Vagina (tissue), 2 donors: ENCODE measurements at regions not wholly inside any gene's neighbourhood (a gene's known extent, or its start where the extent isn't known, plus 50 kb on each side); places are given as distances from the start of the nearest gene placed in this dataset.

Source experiments
- POLR2A ChIP-seq, 2 donors: fragments of 450-650 bp; IDR thresholded peaks; one replicate each; pipeline ENCODE4 v1.6.1; 2017; ENCODE audit warnings: antibody characterized with exemption in 2 of 2, mild to moderate bottlenecking in 2 of 2, moderate library complexity in 2 of 2
- TF ChIP-seq, protein P1 (sequence below), 3 experiments: fragments of 450-650 bp in 2 of 3; fragments of 200-600 bp in 1 of 3; sonication (generic) in 1 of 3; IDR thresholded peaks; one replicate each; pipeline ENCODE4 v1.5.1; 2017 to 2019; ENCODE audit warnings: antibody characterized with exemption in 3 of 3, mild to moderate bottlenecking in 2 of 3, moderate library complexity in 2 of 3

DNA sequence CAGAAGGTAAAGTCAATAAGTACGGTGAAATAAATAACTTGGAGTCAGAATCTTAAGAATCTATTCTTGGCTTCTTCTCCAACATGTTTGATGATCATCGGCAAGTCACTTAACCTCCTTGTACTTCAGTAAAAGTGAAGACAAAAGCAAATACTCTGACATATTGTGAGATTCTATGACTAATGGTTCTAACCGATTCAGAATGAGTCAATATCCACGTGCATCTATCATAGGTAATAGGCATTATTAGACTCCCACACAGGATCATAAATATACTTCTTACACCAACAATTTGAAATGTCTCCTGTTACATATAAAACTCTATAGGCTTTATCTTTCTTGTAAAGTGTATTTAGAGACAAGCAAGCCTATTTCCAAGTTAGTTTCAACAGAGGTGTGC lies 144.4 kb upstream of the ATXN7L3B start:
- TF ChIP-seq POLR2A (IDR thresholded peaks at IDR 0.05), result no peak
- TF ChIP-seq, protein P1, sequence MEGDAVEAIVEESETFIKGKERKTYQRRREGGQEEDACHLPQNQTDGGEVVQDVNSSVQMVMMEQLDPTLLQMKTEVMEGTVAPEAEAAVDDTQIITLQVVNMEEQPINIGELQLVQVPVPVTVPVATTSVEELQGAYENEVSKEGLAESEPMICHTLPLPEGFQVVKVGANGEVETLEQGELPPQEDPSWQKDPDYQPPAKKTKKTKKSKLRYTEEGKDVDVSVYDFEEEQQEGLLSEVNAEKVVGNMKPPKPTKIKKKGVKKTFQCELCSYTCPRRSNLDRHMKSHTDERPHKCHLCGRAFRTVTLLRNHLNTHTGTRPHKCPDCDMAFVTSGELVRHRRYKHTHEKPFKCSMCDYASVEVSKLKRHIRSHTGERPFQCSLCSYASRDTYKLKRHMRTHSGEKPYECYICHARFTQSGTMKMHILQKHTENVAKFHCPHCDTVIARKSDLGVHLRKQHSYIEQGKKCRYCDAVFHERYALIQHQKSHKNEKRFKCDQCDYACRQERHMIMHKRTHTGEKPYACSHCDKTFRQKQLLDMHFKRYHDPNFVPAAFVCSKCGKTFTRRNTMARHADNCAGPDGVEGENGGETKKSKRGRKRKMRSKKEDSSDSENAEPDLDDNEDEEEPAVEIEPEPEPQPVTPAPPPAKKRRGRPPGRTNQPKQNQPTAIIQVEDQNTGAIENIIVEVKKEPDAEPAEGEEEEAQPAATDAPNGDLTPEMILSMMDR (IDR thresholded peaks at IDR 0.05), result no peak
